GM12892 (cell line): ENCODE measurements at regions not wholly inside any gene's neighbourhood (a gene's known extent, or its start where the extent isn't known, plus 50 kb on each side); places are given as distances from the start of the nearest gene placed in this dataset.
"Not testable (repeated sequence)": the region's sequence is repeated elsewhere in the genome, so short reads cannot be mapped to it uniquely, and the experiment has no call there.

Experiments
- POLR2A ChIP-seq: IDR thresholded peaks from 2 replicates; pipeline ENCODE4 v1.6.1; 2011; ENCODE audit warnings: low read depth, low read length, control low read depth
- POLR2AphosphoS5 ChIP-seq: IDR thresholded peaks from 2 replicates; pipeline ENCODE4 v1.6.1; 2011; ENCODE audit warnings: low read depth, low read length, control low read depth

GRCh38 chr2:90293224-90293623 lies 1601.8 kb downstream of the RPIA start:
- not testable (repeated sequence) for TF ChIP-seq POLR2A, POLR2AphosphoS5
